ENCODE measurements at regions not wholly inside any gene's neighbourhood (a gene's known extent, or its start where the extent isn't known, plus 50 kb on each side); places are given as distances from the start of the nearest gene placed in this dataset.

GRCh38 chr12:63307849-63308248 lies 156.8 kb upstream of the AVPR1A start:
- no TSS peak for BruUV-seq (replicated peaks)
- ATAC-seq, result no peak
- ChIA-PET CTCF (no interaction called here), POLR2A (no interaction called here)
- no peaks in the 10 kb centered on the region; the same call in none of the 2 replicates for H3K27me3 ChIP-seq (ENCODE audit: control insufficient read depth, insufficient read depth, low read length)
- H3K4me1 ChIP-seq (ENCODE audit: control insufficient read depth, insufficient read depth, low read length), result no peaks in the 10 kb centered on the region
- H3K9me3 ChIP-seq (ENCODE audit: control insufficient read depth, insufficient read depth, low read depth, low read length), result no peaks in the 10 kb centered on the region
- H3K27ac ChIP-seq (ENCODE audit: low read length), result no peak overlapping the region
- H3K36me3 ChIP-seq (ENCODE audit: control insufficient read depth, insufficient read depth, low read length), result no peaks in the 10 kb centered on the region
- no peak for DNase-seq (ENCODE audit: low read depth, low spot score)
- intact Hi-C loops (cut with micrococcal nuclease; ENCODE audit: unreplicated experiment), result no loop called here
- TF ChIP-seq, protein P1, sequence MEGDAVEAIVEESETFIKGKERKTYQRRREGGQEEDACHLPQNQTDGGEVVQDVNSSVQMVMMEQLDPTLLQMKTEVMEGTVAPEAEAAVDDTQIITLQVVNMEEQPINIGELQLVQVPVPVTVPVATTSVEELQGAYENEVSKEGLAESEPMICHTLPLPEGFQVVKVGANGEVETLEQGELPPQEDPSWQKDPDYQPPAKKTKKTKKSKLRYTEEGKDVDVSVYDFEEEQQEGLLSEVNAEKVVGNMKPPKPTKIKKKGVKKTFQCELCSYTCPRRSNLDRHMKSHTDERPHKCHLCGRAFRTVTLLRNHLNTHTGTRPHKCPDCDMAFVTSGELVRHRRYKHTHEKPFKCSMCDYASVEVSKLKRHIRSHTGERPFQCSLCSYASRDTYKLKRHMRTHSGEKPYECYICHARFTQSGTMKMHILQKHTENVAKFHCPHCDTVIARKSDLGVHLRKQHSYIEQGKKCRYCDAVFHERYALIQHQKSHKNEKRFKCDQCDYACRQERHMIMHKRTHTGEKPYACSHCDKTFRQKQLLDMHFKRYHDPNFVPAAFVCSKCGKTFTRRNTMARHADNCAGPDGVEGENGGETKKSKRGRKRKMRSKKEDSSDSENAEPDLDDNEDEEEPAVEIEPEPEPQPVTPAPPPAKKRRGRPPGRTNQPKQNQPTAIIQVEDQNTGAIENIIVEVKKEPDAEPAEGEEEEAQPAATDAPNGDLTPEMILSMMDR (IDR thresholded peaks at IDR 0.05), result no peak
- TF ChIP-seq TCF7L2 (IDR thresholded peaks at IDR 0.05; ENCODE audit: low read depth, low read length), result no peak
- no peak for TF ChIP-seq POLR2AphosphoS5 (IDR thresholded peaks at IDR 0.05; ENCODE audit: low read depth, low read length)
- TF ChIP-seq, protein P2, sequence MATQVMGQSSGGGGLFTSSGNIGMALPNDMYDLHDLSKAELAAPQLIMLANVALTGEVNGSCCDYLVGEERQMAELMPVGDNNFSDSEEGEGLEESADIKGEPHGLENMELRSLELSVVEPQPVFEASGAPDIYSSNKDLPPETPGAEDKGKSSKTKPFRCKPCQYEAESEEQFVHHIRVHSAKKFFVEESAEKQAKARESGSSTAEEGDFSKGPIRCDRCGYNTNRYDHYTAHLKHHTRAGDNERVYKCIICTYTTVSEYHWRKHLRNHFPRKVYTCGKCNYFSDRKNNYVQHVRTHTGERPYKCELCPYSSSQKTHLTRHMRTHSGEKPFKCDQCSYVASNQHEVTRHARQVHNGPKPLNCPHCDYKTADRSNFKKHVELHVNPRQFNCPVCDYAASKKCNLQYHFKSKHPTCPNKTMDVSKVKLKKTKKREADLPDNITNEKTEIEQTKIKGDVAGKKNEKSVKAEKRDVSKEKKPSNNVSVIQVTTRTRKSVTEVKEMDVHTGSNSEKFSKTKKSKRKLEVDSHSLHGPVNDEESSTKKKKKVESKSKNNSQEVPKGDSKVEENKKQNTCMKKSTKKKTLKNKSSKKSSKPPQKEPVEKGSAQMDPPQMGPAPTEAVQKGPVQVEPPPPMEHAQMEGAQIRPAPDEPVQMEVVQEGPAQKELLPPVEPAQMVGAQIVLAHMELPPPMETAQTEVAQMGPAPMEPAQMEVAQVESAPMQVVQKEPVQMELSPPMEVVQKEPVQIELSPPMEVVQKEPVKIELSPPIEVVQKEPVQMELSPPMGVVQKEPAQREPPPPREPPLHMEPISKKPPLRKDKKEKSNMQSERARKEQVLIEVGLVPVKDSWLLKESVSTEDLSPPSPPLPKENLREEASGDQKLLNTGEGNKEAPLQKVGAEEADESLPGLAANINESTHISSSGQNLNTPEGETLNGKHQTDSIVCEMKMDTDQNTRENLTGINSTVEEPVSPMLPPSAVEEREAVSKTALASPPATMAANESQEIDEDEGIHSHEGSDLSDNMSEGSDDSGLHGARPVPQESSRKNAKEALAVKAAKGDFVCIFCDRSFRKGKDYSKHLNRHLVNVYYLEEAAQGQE (IDR thresholded peaks at IDR 0.05; ENCODE audit: insufficient read depth in 1 of 2, low read depth in 2 of 2, low read length in 1 of 2), result no peak
- TF ChIP-seq SIN3A (IDR thresholded peaks at IDR 0.05; ENCODE audit: borderline replicate concordance, insufficient read depth, low read depth, low read length), result no peak
- no peak overlapping the region for H3K4me3 ChIP-seq (ENCODE audit: low read depth in 2 of 2, low read length in 2 of 2)
- in situ Hi-C loops (cut with HindIII; ENCODE audit: low pct_unique_long_range_greater_than_20kb, low sequenced_read_pairs), result no loop called here

- no TSS peak for BruUV-seq (replicated peaks)
- Histone ChIP-seq H3K9me3 (ENCODE audit: control insufficient read depth, insufficient read depth, low read depth, low read length) (no peaks in the 10 kb centered on the region), H3K4me1 (ENCODE audit: control insufficient read depth, insufficient read depth, low read length) (no peaks in the 10 kb centered on the region), H3K27ac (ENCODE audit: low read length) (no peak overlapping the region), H3K27me3 (ENCODE audit: control insufficient read depth, insufficient read depth, low read length) (no peaks in the 10 kb centered on the region; the same call in none of the 2 replicates), H3K4me3 (ENCODE audit: low read depth in 2 of 2, low read length in 2 of 2) (no peak overlapping the region), H3K36me3 (ENCODE audit: control insufficient read depth, insufficient read depth, low read length) (no peaks in the 10 kb centered on the region)
- ChIA-PET CTCF (no interaction called here), POLR2A (no interaction called here)
- TF ChIP-seq, protein P1 (IDR thresholded peaks at IDR 0.05), result no peak
- TF ChIP-seq TCF7L2 (IDR thresholded peaks at IDR 0.05; ENCODE audit: low read depth, low read length), result no peak
- TF ChIP-seq POLR2AphosphoS5 (IDR thresholded peaks at IDR 0.05; ENCODE audit: low read depth, low read length), result no peak
- TF ChIP-seq, protein P2 (IDR thresholded peaks at IDR 0.05; ENCODE audit: insufficient read depth in 1 of 2, low read depth in 2 of 2, low read length in 1 of 2), result no peak
- no peak for TF ChIP-seq SIN3A (IDR thresholded peaks at IDR 0.05; ENCODE audit: borderline replicate concordance, insufficient read depth, low read depth, low read length)
- in situ Hi-C loops (cut with HindIII; ENCODE audit: low pct_unique_long_range_greater_than_20kb, low sequenced_read_pairs) (no loop called here), intact Hi-C loops (cut with micrococcal nuclease; ENCODE audit: unreplicated experiment) (no loop called here)
- no peak for DNase-seq (ENCODE audit: low read depth, low spot score)
- ATAC-seq, result no peak
These were observed 155.2 kb upstream of the AVPR1A start for GRCh38 chr12:63305901-63306875.
